GM19023 (cell line): ENCODE measurements at regions not wholly inside any gene's neighbourhood (a gene's known extent, or its start where the extent isn't known, plus 50 kb on each side); places are given as distances from the start of the nearest gene placed in this dataset.
A peak's percentile ranks its signal among the peaks of the same experiment; 100 is the strongest.

Experiments used
- ATAC-seq: cut with Tn5 transposase; IDR thresholded peaks from one replicate; pipeline ENCODE4 v1.9.1; 2021; ENCODE audit warnings: mild to moderate bottlenecking, moderate library complexity; ENCODE audit not compliant: unreplicated experiment

DNA sequence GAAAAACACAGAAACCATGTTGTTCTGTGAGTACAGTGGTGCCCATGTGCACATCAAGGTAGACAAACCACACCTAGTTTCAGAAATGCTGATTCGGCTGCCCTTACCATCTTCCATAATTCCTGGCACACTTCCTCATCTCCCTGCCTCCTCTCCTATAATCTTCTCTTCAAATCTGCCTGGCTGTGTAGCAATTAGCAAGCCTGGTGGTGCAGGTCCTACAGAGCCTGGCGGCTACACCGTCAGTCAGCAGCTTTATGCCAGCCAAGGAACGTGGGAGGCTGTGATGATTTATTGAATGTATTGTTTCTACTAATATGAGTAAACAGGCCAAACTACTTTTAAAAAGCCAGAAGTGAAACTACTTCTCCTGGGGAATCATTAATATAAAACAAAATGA lies 106.8 kb downstream of the SEMA6D start:
- ATAC-seq: no peak

DNA sequence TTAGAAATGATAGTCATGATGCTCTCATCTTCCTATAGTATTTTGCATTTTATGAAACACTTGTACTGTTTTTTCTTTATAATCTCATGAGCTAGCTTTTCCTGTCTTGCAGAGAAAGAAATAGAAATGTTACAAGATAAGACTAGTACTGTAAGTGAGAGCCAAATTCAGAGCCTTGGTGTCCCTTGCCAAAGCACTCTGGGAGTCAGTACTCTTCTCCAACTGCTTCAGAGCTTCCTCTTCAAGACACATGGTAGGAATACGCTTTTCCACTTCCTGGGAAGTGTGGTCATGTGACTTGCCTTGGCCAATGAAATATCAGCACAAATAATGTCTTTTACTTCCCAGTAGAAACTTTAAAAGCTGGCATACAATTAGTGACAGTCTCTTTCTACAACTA lies 112.4 kb downstream of the SEMA6D start:
- no peak for ATAC-seq

DNA sequence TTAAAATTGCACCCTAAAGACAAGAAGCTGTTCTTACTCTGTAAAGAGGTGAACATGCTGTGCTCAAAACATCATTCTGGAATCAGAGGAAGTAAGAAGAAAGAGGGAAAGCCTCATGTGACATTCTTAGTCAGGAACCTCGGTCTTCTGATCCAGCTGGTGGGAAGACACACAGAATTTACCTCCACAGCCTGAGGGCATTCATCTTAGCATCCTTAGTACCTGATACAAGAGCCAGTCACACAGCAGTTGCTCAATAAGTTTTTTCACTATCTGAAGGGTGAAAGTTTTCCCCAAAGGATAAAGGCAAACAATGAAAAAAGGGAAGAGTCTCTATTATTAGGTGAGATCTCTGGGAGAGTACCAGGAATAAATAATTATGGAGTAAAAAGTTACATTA lies 116.8 kb downstream of the SEMA6D start:
- ATAC-seq: no peak

DNA sequence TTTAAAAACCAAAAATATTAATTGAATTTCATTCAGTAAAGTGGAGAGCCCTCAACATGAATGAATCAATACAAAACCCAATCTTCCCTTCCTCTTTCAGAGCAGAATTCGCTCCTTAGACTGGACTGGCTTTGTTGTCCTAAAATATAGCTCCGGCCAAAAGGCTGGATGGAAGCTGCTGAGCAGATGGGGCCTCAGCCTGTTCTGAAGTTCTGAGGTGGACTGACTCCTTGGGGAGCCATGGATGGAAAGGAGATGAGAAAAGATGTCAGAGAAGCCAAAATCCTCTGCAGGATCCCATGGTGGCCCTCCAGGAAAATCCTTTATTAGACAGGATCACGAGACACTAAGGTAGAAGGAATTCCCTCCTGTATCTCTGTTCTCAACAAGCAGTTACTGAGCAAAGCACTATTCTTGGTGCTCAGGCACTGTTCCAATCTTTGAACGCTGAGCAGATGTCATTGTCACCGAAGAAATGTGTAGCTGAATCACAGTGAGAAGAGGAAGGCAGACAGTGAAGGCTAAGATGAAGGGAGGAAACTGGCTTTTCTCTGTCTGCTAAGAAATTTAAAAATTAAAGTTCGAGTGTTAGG lies 122.0 kb downstream of the SEMA6D start:
- ATAC-seq: no peak

DNA sequence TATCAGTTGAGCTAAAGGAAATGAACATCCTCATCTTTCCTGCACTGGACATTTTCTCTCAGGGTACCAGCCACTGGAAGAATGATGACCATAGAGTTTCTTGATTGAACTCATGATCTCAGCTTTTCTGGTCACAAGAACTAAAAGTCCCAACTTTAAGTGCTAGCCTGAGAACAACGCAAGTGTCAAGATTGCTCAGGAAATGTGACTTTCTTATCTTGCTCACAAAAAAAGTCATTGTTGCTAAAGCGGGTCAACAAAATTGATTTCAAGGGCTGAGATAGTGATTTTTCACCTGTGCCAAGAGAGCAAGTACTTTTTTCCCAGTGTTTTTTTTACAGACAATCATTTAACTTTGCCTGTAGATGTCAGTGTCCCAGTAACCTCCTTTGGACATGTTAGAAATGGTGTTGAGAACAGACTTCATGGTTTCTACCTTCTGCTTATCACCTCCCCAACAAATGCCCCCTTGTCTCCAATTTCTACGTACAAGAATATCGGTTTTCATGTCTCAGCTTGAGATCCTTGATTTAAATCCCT lies 125.9 kb downstream of the SEMA6D start:
- no peak for ATAC-seq

DNA sequence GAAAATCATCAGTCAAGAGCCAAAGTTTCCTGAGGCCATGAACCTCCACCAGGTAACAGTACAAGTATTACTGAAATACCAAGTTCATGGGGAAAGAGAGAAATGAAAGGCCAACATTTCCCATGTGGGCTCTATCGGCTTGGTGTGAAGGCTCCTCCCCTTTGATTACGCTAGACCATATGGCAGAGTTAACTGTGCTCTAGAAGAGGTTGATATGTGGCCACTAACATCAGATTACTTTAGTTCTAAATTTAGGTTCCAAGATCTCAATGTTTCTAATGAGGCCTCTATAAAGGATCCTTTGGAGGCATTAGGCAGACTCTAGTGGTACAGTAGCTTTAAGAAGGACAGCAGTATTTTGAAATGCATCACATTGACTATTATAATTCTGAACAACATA lies 127.1 kb downstream of the SEMA6D start:
- ATAC-seq: no peak

DNA sequence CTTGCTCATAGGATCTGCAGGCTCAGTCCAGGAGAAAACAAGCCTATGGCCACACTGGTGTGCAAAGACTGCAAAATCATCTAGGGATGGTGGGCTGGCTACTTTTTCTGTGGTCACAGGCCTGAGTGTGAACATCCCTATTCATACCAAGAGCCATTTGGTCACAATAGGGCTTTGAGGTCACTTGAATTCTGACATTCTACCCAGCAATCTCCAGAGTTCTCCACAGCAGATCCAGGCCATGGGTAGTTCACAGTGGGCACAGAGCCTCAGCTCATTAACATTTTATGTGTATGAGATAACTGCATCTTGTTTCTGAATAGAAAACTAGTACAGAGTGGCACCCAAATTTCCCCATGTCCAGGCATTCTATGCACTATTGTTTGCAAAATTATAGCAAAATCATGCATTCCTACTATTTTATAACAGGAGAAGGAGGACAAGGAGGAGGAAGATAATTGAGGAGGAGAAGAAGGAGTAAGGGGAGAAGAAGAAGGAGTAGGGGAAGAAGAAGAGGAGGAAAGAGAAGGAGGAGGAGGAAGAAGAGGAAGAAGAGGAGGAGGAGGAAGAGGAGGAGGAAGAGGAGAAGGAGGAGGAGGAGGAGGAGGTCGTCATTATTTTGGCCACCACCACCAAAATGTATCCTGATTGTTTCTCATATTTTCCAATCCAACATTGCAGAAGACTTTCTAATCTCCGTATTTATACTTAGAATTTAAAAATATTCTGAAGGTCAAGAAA lies 129.0 kb downstream of the SEMA6D start:
- no peak for ATAC-seq

DNA sequence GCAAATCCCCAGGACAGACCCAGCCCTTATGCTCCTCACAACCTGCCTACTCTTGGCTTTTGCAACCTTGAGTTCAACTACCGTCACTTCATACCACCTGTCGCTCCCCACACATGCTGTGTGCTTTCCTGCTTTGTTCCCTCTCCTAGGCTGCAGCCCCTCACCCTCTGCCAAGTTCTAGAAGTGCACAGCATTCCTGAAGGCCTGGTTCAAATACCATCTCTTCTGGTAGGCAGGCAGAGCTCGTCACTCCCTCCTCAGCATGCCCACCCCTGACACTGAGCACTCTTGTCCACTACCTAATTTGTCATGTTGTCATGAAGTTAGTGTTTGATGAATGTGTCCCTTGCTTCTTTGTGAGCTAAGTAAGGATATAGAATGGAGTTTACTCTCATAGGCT lies 129.6 kb downstream of the SEMA6D start:
- ATAC-seq: no peak

DNA sequence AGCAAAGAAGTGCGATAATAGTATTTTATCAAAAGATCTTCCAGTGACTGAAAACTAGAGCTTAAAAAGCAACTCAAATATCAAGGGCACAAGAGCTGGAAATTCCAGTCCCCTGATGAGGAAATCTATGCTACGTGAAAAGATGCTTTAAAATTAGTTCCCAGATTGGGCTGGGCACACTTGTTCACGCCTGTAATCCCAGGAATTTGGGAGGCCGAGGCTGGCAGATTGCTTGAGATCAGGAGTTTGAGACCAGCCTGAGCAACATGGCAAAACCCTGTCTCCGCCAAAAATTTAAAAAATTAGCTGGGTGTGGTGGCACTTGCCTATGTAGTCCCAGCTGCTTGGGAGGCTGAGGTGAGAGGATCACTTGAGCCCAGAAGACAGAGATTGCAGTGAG lies 138.8 kb downstream of the SEMA6D start:
- no peak for ATAC-seq

DNA sequence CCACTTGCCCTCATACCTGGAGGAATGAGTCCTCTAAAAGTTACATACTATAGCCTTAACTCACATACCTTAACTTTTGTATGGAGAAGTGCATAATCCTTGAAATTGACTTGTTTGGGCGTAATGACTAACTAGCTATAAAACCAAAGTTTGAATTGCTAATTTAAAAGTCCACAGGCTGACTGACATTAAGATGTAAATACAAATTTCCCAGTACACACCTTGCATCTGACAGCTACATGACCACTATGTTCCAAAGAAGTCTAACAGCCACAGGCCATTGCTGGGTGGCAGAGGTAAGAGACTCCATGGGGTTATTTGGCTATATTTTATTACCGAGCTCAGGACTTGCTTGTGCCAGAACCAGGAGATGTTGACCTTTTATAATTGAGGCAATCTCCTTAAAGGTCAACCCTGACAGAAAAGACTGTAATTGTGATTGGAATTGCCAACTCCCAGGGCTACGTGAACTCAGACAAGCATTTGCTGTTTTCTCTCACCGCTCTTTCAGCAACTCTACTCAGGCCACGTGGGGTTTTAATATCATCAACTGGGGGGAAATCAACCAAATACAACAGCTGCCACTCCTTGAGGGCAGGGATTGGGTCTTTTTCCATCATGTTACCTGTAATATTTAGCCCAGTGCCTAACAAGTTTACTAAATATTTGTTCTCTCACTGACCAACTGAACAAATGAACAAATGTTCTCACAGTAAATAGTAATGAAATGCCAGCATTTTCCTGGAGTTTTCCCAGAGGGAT lies 139.9 kb downstream of the SEMA6D start:
- ATAC-seq: no peak

DNA sequence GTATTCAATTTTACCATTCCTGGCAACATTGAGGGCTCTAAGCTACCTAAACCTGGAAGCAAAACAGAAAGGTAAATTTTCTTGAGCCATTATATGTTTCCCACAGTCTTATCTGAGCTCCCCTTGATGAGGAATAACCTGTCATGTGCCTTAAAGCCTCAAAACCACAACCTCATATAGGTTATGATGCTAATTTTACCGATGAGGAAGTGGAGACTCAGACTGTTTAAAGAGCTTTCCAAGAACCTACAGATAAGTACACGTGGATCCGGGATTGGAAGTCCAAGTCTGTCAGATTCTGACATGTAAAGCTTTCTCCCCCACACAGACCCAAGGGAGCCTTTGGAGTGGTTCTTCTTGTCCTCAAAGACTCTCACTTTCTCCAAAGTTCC lies 140.5 kb downstream of the SEMA6D start:
- no peak for ATAC-seq

DNA sequence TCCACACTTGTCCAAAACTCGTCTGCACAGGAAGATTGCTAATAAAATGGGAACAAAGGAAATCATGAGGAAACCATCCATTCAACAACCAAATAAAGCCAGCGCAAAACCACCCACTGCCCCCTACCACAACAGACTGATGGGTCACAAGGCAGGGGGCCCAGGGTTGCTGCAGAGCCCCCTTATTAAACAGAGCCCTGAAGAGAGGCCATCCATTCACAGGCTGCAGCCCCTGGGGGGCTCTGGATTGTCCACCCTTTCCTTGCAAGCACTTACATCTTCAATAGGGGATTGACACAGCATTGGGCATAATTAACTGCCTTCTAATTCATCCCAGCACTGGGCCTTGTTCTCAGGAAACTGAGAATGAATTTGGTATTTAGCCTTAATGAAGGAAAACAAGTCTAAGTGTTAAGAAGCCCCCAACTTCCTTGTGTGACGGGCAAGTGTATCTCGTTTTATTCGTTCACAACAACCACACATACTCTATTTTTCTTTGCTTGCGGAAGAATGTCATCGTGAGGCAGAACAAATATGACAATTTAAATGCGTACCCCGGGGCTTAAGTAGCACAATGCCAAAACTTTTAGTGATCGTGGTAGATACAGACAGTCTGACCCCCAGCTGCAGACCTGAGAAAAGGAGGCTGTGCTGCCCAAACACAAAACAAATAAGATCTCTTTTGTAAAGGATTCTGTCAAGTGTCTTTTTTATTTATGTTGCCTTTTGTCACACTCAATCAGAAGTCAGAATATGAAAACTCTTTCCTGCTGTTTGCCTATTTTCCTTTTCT lies 144.0 kb downstream of the SEMA6D start:
- ATAC-seq: no peak

DNA sequence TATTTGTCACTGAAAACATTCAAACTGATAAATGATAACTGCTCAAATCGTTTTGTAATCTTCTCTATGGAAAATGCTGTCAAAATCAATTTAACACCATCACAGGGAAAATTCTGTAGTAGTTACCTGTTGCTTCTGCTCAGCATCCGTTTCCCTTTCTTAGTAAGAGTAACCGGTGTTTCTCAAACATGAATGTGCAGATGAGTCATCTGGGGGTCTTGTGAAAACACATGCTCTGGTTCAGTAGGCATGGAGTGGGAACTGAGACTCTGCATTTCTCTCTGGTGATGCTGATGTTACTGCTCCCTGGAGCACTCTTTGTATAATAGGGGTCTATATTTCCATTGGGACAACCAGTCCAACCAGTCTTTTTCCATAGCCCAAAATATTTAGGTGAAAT lies 145.1 kb downstream of the SEMA6D start:
- peak; percentile 73 for ATAC-seq

DNA sequence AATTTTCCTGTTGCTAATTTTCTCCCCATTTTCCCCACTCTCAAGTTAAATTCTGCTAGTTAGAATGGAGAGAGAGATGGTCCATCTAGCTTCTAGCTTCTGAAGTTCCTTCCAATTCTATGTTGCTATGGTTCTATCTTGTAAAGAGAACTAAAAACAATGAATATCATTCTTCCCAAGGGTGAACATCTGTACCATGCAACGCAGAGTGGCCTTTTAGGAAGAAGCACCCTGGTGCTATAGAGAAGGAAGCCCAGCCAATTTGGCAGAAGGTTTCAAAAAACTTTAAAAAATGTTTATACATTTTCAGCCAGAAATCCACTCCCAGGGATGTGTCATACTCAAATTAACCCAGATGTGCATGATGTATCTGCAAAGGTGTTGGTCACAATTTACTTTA lies 149.1 kb downstream of the SEMA6D start:
- ATAC-seq: no peak

DNA sequence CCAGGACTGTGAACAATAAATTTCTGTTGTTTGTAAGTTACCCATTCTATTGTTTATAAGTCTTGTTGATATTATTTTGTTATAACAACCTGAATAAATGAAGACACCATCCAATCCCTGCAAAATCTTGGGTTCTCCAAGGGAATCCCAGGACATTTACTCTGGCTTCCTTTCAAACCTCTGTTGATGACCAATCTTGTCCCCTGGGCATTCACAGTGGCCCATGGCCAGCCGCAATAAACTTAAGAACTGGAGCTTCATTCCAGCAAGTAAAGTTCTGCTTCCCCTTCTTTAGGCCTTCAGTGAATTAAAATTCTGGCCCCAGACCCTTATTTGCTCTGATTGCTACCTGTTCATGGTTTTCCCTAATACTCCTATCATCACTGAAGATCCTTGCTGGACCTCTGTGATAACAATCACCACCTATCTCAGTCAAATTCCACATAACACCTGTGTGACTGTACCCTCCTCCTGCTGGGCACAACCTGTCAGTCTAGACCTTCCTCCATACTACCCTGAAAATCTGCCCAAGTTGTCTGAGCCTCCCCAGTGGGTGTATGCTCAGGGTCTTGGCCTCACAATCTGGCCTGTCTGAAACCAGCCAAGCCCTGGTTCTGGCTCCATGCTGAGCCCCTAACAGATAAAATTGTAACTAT lies 153.1 kb downstream of the SEMA6D start:
- ATAC-seq: no peak

DNA sequence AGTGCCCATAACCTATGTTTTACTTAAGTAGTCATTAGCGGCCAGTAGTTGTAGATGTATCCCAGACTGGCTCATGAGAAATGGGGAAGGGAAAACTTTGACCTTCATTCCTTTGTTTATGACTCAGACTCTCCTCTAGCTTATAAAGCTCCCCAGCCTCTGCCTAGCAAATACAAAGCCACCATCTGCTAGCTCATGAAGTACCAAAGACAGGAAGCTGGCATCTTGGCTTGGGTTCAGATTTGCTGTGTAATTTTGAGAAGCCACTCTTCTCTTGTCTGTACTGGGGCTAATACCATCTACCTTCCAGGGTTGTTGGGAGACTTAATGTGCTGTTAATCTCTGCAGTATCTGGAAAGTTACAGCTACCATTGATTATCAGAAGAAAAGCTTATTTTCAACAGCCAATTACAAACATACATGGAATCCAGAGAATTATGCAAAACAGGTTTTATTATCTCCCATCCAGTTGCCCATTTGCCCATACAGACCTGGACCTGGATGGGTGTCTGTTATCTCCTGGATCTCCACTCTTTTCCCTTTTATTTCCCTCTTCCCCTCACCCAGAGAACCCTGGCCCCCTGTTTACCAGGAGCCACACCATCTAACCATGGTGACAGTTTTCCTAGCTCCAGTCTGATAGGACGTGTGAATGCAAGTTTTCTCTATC lies 153.8 kb downstream of the SEMA6D start:
- ATAC-seq: no peak

DNA sequence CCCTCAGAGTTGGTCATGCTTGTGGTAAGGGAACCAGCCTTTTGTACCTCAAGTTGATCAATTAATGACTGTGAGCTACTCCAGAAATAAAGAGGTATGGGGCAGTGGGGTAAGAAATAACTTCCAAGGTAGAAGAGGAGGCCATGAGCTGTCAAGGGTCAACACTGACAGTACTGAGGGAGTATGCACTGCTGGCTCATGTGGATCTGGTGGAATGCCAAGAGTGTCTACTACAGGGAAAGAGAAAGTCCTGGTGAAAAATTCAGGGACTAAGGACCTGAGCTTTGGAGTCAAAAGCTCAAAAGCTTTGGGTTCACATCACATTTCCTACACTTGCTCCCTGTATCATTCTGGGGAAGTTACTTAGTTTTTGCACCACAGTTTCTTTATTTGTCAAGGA lies 154.9 kb downstream of the SEMA6D start:
- ATAC-seq: no peak

DNA sequence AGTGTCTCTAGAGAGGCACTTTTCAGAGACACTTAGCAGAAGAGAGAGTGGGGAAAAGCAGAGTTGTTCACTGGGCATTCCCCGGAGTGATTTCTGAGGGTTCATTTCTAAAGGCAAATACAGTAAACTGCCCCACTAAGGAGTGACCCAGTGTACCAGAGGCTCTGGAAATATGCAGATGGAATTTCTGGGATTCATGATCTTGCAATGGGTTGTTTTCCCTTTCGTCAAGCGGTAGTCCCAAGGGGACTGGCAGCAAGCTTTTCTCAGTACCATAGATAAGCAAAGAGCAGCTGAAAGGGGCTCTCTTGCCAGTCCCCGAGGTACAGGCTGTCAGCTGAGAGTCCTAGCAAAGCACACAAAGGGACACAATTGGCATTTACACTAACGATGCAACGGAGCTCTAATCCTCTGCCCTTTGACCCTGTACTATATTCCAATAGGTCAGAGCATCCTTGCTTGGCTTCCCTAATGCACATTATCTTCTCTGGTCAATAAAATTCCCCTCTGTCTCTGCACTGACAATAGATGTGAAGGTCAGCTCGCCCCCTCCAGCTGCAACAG lies 155.6 kb downstream of the SEMA6D start:
- ATAC-seq: no peak

DNA sequence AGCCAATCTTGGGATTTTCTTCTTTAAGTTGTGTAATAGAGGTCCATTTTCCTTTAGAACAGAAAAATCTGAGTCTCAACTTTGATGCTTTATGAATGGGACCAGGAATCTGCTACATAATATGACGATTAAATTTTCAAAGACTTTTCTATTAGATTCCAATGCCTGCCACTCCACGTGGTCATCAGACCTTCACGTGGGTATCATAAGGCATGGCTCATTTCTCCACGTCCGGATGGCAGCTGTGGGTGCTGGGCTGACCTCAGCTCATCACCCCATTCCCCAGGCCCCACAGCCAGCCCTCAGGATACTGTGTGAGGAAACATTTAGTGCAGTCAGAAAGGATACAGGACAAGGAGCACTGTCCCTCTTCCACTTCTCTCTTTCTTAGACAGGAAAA lies 159.7 kb downstream of the SEMA6D start:
- ATAC-seq: no peak

DNA sequence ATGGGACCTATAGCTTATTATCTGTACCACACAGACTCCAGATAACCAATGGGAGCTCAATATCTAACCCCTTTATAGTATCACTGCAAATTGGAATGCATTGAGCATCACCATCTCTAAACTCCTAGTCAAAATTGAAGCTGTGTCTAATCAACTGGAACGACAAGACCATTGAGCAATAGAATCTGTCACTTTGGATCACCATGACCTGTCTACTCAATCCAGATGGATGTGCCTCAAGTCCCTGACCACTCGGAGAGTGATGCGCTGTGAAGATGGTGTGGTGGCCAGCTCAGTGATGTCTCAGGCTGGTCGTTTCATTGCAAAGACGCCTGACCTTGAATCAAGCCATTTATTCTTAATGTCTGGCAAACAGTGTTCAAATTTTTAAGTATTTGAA lies 160.5 kb downstream of the SEMA6D start:
- no peak for ATAC-seq
